Activated CD8-positive, alpha-beta memory T cell treated with anti-CD3 and anti-CD28 coated beads for 4 hours (primary cell): ENCODE measurements at regions not wholly inside any gene's neighbourhood (a gene's known extent, or its start where the extent isn't known, plus 50 kb on each side); places are given as distances from the start of the nearest gene placed in this dataset.

ENCODE experiments used
- DNase-seq, 2 donors: peaks; one replicate each; pipeline ENCODE4 v3.0.0-alpha.2; 2020; ENCODE audit warnings: low read depth in 2 of 2

- no peak for DNase-seq
Observed at GRCh38 chr15:57823325-57823882, 116.9 kb downstream of the POLR2M start.

- DNase-seq = no peak
Observed at GRCh38 chr15:57824186-57824585, 117.7 kb downstream of the POLR2M start.

GRCh38 chr15:57827021-57827420 is 120.5 kb downstream of the POLR2M start:
- DNase-seq = no peak

- DNase-seq = no peak
Observed at GRCh38 chr15:57827971-57828370, 121.5 kb downstream of the POLR2M start.

GRCh38 chr15:57832183-57832582 is 125.7 kb downstream of the POLR2M start:
- DNase-seq = no peak

- DNase-seq = no peak
Observed at GRCh38 chr15:57835119-57835518, 128.6 kb downstream of the POLR2M start.

GRCh38 chr15:57849317-57849716 is 142.8 kb downstream of the POLR2M start:
- no peak for DNase-seq

GRCh38 chr15:57854531-57854930 is 148.0 kb downstream of the POLR2M start:
- no peak for DNase-seq

- no peak for DNase-seq
Observed at GRCh38 chr15:57857871-57858270, 151.4 kb downstream of the POLR2M start.

- DNase-seq = no peak
Observed at GRCh38 chr15:57859130-57859685, 152.7 kb downstream of the POLR2M start.

- no peak for DNase-seq
Observed at GRCh38 chr15:57861034-57861638, 154.6 kb downstream of the POLR2M start.

GRCh38 chr15:57861815-57862586 is 155.5 kb downstream of the POLR2M start:
- DNase-seq = no peak

- DNase-seq = no peak
Observed at GRCh38 chr15:57862761-57863160, 156.2 kb downstream of the POLR2M start.

GRCh38 chr15:57865294-57865693 is 158.8 kb downstream of the POLR2M start:
- DNase-seq = no peak

GRCh38 chr15:57866149-57866736 is 159.7 kb downstream of the POLR2M start:
- DNase-seq = peak in 1 of 2 donors; percentile 2

GRCh38 chr15:57867970-57868798 is 161.7 kb downstream of the POLR2M start:
- no peak for DNase-seq

GRCh38 chr15:57870667-57871066 is 164.2 kb downstream of the POLR2M start:
- no peak for DNase-seq

- DNase-seq = no peak
Observed at GRCh38 chr15:57872281-57873030, 165.9 kb downstream of the POLR2M start.

GRCh38 chr15:57873564-57874209 is 167.2 kb downstream of the POLR2M start:
- DNase-seq = no peak

- no peak for DNase-seq
Observed at GRCh38 chr15:57875347-57875746, 168.8 kb downstream of the POLR2M start.
